GM23248 (cell line): ENCODE measurements at regions not wholly inside any gene's neighbourhood (a gene's known extent, or its start where the extent isn't known, plus 50 kb on each side); places are given as distances from the start of the nearest gene placed in this dataset.

Experiments
- EZH2 ChIP-seq: fragments of 200-600 bp; sonication (generic); IDR thresholded peaks from 2 replicates; pipeline ENCODE4 v1.6.1; 2018; ENCODE audit warnings: antibody characterized with exemption, mild to moderate bottlenecking; ENCODE audit not compliant: insufficient read depth, poor library complexity, severe bottlenecking
- EZH2phosphoT487 ChIP-seq: fragments of 200-600 bp; sonication (generic); IDR thresholded peaks from 2 replicates; pipeline ENCODE4 v1.6.1; 2018; ENCODE audit warnings: antibody characterized with exemption, moderate library complexity, mild to moderate bottlenecking, low read depth; ENCODE audit not compliant: insufficient read depth

- TF ChIP-seq EZH2phosphoT487 (no peak), EZH2 (no peak)
These were observed 129.2 kb downstream of the FAM53A start for GRCh38 chr4:1554876-1555265.
